CD4-positive, alpha-beta T cell treated with Interleukin-15 for 1 hour (primary cell): ENCODE measurements at regions not wholly inside any gene's neighbourhood (a gene's known extent, or its start where the extent isn't known, plus 50 kb on each side); places are given as distances from the start of the nearest gene placed in this dataset.
"Not testable (repeated sequence)": the region's sequence is repeated elsewhere in the genome, so short reads cannot be mapped to it uniquely, and the experiment has no call there.

ENCODE experiments used
- DNase-seq: peaks from one replicate; pipeline ENCODE4 v3.0.0-alpha.2; 2020

DNA sequence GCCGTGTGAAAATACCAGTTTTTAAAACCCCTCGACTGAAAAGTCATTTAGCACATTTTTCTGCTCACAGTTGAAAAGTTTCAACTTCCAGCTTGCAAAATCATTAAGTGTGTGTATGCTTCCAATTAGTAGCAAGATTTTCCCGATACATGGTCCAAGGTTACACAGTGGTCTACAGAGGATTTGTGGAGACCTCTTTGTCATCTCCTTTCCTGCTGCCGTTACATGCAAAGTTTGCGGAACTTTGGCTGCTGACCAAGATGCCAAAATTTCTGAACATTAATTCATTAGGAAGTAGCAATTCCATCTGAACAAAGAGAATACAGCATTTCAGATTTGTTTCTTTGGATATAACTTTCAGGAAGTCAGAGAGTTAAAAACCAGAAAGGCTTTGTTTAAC, 474.6 kb downstream of the PLCL1 start:
- no peak for DNase-seq

DNA sequence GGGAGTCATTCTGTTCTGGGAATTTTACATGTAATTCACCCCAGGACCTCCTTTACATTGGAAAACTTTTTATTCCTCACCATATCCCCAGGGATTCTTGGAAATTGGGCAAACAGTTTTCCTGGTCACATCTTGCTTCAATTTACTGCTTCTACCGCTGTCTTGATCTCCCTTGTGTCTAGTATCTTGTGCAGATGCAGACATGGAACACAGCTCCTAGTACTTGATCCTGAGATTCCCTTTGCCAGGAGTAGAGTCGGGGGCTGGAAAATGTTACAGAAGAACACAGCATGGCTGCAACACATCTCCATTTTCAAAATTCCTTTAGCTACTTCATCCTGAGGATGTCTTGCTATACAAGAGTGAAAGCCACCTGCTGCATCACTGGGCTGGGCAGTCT, 472.8 kb downstream of the PLCL1 start:
- no peak for DNase-seq

DNA sequence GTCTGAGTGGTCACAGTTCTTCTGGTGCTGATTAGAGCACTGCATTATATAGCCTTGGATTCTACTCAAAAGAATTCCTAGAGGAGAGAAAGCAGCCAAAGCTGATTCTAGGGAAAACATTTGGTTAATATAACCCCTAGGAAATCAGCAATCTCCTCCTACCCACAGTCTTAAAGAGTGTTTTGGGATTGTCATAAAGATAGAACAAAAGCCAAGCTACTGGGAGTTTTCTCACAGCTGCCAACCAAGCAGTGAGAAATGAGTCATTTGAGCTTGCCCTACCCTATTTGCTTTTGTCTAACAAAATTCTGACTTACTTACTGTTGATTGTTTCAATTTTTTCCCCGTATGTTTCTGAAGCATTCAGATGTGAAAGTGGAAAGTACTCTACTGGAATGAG, 469.3 kb downstream of the PLCL1 start:
- DNase-seq, result no peak

DNA sequence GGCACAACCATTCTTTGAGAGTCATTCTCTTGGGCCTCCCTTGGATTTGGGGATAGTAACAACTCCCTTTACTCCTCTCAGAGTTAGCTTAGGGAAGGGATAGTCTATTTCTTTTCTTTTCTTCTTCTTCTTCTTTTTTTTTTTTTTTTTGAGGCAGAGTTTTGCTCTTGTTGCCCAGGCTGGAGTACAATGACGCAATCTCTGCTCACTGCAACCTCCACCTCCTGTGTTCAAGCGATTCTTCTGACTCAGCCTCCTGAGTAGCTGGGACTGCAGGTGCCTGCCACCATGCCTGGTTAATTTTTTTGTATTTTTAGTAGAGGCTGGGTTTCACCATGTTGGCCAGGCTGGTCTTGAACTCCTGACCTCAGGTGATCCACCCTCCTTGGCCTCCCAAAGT, 465.8 kb downstream of the PLCL1 start:
- not testable (repeated sequence) for DNase-seq

DNA sequence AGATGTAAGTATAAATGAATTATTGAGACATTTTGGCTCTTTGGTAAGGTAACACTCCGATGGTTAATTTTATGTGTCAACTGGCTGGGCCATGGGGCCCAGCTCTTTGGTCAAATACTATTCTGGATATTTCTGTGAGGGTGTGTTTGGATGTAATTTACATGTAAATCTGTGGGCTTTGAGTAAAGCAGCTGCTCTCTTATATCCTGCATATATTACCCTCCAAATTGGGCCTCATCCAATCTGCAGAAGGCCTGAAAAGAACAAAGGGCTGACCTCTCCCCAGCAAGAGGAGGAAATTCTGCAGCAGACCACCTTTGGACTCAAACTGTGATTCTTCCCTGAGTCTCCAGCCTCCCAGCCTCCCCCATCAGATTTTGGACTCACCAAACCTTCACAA, 464.1 kb downstream of the PLCL1 start:
- no peak for DNase-seq

DNA sequence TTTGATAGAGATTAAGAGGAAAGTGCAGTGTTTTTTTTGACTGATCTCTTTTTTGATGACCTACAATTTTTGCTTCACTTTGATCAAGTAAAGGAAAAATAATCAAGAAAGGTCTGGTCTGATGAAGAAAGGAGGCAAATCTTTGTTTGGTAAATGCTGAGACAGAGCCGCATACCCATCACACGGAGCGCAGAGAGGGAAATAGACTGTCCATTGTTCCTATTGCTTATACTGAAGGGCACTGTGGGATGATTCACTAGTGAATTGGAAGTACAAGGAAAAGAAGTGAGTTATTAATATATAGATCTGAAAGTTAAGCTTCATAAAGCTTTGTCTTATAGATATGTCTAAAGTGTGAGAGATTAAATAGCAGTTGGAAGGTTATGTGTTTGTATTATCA, 455.1 kb downstream of the PLCL1 start:
- DNase-seq, result no peak

DNA sequence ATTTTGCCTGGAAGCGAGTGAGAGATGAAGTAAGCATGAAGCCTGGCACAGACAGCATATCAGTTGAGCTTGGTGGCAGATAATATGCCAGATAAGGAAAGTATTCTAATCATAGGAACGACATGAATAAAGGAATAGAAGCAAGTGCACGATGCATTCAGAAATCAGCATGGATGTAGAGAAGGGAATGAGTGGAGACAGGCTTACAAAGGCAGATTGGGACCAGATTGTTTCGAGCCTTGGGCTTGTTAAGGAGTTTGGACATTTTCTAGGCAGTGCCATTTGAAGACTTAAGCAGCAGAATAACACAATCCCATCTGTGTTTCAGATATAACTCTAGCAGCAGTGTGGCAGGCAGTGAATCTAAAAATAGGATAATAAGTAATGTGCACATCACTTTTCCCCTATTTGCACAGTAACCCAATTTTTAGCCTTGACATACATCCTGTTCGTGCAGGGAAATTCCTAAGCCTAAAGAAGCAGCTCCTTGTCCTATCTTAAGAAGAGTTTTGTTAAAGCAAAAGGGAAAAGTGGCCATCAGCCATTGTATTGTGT, 450.2 kb downstream of the PLCL1 start:
- DNase-seq, result no peak

DNA sequence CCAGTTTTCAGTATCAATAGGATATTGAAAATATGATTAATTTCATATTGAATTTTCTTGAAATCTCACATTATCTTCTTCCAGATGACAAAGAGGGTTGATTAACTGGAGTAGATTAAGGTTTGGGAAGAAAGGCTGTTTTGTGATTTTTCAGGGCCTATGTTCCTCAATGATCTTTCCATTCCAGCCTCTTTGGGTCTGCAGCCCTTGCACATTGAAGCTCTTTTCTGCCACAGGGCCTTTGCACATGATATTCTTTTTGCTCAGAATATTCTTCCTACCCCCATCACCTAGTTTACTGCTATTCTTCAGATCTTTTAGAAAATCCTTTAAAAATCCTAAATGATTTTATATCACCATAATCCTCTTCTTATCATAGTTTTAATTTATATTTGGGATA, 449.6 kb downstream of the PLCL1 start:
- DNase-seq, result no peak

DNA sequence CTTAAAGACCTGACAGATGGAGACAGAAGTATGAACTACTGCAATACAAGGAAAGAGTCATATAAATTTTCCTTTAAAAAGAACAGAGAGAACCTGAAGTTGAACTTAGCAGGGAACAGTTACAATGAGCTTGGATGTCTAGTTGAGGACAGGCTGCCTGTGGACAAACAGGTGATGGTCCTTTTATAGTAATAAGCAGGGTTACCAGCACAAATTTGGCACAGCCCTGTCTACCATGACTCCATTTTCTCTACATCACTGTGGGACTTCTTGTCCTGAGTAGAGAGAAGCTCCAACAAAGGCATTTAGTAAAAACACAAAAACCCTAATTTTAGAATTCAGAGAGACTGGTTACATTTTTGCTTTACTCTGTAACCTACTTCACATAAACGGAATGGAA, 448.1 kb downstream of the PLCL1 start:
- no peak for DNase-seq

DNA sequence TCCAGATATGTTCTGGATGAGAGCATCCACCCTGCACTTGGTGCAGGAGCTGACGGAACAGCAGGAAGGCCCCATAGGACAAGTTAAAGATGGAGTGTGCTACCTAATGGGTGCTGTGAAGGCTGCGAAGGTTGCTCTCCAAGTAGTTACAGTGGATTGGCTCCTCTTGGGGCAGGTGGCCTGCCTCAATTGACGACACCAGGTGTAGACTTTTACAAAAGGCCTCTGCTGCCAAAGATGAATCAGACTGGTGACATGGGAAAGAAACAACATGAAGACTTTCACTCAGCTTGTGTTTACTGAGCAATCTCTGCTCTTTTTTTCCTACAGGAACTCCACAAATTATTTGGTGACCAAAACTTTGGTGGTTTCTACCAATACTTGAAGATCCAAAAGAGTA, 437.7 kb downstream of the PLCL1 start:
- no peak for DNase-seq

DNA sequence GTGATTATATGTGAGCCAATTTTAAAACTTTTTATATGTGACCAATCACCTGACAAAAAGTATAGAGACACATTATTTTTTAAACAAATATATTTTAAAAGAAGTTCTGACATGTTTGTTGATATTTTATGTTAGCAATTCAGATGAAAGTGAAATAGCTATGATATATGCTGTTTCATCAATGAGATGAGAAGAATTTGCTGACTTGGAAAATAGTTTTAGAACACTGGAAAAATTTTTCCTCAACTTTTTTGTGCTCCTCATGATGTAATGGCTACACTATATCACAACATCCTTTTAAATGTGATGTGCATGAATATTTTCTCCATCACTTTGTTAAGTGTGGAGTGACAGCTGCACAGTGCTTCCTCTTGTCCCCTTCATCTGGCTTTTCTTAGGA, 434.0 kb downstream of the PLCL1 start:
- DNase-seq, result no peak

DNA sequence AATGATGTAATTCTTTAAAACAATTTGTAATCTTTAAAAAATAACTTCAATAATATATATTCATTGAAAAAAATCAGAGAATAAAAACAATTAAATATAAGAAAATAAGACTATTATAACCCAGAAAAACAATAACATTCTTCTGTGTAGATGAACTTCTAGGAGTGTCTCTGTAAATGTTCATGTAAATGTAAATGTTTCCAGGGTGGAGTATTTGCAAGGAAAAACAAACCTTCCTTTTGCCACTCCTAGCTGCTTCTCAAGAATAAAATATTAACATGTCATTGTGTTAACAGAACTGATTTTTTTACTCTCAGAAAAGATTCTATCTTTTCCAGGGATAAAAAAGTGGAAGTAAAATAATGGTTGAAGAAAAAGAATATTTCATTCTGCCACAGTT, 431.9 kb downstream of the PLCL1 start:
- no peak for DNase-seq

DNA sequence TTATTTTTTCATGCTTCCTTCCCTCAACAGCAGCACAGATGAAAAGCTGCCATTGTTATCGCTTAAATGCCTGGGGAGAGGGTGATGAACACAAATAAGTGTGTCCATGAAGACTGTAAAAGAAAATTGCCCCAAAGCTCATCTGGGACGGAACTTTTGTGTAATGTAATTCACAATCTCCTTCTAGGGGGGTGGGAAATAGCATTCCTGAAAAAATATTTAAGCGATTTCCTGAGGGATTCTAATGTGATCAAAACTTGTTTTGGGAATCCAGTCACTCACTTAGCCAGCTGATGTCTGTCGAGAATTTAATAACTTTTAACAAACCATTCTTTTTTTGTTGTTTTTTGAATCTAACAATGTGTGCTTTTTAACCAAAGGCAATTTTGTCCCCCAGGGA, 427.9 kb downstream of the PLCL1 start:
- DNase-seq, result no peak

DNA sequence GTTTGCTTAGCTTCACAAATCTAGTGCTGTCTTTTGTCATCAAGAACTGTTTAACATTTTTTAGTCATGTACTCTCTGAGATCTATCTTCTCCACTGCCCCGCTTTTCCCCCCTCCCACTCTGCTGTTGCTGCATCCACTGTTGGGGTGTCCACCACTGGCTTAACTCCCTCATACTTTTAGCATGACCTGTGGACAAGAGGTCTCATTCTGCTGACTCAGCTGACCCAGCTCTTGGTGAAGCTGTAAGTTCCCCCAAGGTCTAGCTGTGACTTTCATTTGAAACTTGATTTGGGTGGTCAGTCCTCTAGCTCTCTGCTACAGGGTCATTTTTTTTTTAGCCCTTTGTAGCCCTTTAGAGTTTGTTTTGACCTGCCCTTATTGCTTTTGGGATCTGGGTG, 427.2 kb downstream of the PLCL1 start:
- no peak for DNase-seq

DNA sequence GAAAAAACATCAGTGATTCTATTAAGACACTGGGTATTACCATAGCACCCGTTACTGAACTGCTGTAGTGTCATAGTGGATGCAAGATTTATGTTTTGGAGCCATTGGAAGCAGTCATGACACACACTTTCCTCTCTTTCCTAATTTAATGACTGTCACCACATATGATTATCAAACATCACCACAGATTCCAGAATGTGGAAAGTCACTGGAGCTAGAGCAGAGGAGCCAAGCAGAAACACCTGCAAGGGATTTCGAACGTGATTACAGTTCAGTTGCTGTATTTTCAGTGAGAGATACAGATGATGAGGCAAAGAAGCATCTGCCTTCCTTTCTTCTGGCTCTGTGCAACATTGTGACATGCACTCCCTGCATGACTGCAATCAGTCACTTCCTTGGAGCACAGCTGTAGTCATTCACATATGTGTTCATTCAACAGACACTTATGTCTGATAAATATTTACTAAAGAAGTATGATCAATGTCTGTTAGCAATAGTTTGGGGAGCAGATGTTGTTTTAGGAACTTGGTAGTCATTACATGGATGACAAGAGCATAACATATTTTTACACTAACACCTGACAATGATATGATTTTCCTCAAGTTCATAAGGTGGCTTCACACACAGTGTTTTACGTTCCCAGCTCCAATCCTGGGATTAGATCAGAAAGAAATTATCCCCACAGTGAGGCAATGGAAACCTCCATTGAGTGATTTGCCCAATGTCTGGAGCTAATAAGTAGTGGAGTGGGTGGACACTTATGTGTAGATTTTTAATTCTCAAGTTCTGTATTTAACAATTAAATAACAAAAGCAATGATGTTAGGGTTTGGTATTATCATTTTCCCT, 416.6 kb downstream of the PLCL1 start:
- DNase-seq, result no peak

DNA sequence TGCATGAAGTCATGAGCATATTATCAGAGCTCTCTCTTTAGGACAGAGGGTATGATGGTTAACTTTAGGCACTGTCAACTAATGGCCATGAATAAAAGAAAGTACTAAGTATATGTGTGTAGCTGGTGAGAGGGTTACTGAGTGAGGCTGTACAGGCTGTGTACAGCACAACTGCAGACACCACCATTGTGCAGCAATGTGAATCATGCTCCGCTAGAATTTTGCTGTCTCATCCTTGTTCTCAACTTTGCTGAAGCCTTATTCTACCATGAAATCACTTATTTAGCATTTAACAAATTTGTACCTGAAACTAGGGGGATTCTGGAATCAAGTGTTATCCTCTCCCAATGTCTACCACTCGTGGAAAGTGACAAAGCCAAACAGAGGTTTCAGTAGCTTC, 414.9 kb downstream of the PLCL1 start:
- DNase-seq, result no peak

DNA sequence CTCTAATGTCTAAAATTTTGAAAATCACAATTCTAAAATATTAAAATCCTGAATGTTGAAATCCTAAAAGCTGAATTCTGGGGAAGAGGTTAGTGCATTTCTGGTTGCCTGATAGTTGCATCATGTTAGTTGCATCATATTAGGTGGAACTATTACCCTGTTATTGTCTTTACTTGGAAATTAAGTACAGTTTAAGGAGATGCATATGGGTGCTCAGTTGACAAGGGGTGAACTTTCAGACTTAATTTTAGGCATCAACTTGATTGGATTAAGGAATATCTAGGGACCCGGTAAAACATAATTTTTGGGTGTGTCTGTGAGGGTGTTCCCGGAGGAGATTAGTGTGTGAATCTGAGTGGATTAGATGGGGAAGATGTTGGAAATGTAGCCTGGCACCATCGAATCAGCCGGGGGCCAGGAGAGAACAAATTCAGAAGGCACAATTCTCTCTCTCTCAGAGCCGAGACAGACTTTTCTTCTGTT, 409.8 kb downstream of the PLCL1 start:
- DNase-seq, result no peak

DNA sequence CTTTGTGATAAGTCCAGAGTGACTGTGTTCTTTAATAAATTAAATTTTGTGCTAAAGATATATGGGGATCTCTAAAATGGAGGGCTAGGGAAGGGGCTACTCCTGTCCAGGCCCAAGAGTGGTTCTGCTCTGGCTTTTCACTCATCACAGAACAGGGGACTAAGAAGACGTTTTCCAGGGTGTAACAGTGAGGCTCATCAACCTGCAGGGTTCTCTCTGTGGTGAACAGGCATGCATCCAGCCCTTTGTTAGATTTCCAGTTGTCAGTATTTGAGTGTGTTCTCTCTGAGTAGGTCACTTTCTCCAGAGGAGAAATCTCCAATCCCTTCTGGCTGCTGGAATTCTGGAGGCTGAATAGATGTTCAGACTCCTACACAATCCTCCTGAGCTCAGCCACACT, 408.9 kb downstream of the PLCL1 start:
- no peak for DNase-seq

DNA sequence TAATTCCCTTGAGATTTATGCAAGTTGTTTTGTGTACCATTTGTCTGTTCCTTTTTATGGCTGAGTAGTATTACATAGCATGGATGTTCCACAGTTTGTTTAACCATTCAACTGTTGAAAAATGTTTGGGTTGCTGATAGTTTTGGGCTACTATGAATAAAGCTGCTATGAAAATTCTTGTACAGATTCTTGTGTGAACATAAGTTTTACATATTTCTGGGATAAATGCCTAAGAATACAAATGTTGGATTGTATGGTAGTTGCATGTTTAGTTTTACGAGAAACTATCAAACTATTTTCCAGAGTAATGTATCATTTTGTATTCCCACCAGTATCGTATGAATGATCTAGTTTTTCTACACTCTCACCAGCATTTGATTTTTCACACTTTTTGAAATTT, 407.3 kb downstream of the PLCL1 start:
- no peak for DNase-seq

DNA sequence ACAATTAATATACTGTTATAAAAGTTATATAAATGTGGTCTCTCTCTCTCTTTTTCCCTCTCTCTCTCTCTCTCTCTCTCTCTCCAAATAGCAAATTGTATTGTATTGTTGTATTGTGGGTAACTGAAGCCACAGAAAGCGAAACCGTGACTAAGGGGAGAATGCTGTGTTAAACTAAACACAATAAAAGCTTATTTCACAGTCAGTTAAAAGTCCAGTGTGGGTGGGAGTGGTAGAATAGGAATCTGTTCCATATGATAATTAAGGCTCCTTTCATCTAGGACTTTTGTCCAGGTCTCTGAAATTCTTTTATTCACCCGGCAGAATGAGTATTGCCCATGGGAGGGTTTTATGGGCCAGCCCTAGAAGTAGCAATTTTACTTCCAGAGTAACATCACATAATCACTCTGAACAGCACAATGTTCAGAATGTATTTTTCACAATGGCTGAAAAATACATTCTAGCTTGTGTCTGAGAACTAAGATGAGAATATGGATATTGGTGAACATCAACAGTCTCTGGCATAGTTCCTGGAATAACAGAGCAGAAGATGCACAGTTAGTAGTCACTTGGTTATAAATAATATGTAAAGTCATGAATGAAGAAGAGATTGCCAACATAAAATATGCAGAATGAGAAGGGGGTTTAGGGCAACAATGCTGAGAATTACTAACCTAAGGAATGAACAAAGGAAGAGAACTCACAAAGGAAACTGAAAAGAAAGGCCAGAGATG, 399.1 kb downstream of the PLCL1 start:
- no peak for DNase-seq
